ENCODE measurements at regions not wholly inside any gene's neighbourhood (a gene's known extent, or its start where the extent isn't known, plus 50 kb on each side); places are given as distances from the start of the nearest gene placed in this dataset.

DNA sequence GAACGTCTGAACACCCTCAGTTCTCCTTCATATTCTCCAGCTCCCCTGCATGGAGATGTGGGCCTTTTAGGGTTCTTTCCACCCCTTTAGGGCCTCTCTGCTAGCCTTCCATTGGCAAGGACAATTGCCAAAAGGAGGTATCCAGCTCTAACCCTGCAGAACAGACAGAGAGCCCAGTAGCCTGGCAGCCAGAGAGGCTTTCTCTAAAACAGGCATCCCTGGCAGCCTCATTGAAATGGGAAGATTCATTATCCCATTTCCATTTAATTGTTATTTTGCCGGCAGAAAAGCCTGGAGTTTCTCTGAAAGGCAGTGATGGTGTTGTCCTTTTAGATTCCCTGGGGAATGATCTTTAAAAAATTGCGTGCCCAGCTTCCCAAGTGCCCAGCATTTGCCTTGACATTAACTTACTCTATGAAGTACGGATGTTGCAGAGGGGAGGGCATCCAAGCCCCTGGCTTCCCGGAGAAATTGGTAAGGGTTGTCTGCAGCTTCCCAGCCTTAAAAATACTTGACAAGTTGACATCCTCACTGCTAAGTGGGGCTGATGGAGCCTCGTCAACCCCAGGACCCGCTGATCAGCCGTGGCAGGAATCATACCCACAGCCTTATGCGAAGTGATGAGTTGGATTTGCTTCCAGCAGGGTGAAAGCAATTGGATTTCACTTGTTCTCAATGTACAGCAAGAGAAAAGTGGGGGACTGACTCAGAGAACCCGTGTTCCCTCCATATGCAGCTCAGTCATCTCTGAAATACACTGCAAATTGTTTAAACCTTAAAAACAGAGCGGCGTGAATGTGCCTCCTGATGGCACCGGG, 244.1 kb downstream of the CRLF2 start:
- TF ChIP-seq CTCF (IDR thresholded peaks at IDR 0.05) (no peak), POLR2AphosphoS5 (IDR thresholded peaks at IDR 0.05) (no peak), POLR2A (IDR thresholded peaks at IDR 0.05) (no peak)

All from breast epithelium (tissue), 3 donors.